Endothelial cell (in vitro differentiated cells): ENCODE measurements at regions not wholly inside any gene's neighbourhood (a gene's known extent, or its start where the extent isn't known, plus 50 kb on each side); places are given as distances from the start of the nearest gene placed in this dataset.

ENCODE experiments used
- DNase-seq: peaks from one replicate; pipeline ENCODE4 v3.0.0; 2021; ENCODE audit warnings: low spot score
- H3K27ac Mint-ChIP-seq: one replicate; pipeline ENCODE4 v1.8.0; 2021; ENCODE audit warnings: mixed read lengths, inconsistent platforms; ENCODE audit not compliant: unreplicated experiment
- H3K27me3 Mint-ChIP-seq: one replicate; pipeline ENCODE4 v1.8.0; 2021; ENCODE audit warnings: mild to moderate bottlenecking, moderate library complexity, mixed read lengths, inconsistent platforms; ENCODE audit not compliant: unreplicated experiment
- H3K36me3 Mint-ChIP-seq: one replicate; pipeline ENCODE4 v1.8.0; 2021; ENCODE audit warnings: mild to moderate bottlenecking, low read depth, mixed read lengths, inconsistent platforms; ENCODE audit not compliant: unreplicated experiment
- H3K4me1 Mint-ChIP-seq: one replicate; pipeline ENCODE4 v1.8.0; 2021; ENCODE audit warnings: mild to moderate bottlenecking, mixed read lengths, inconsistent platforms; ENCODE audit not compliant: unreplicated experiment
- H3K4me3 Mint-ChIP-seq: one replicate; pipeline ENCODE4 v1.8.0; 2021; ENCODE audit warnings: mild to moderate bottlenecking, mixed read lengths, inconsistent platforms; ENCODE audit not compliant: unreplicated experiment
- H3K9me3 Mint-ChIP-seq: one replicate; pipeline ENCODE4 v1.8.0; 2021; ENCODE audit warnings: mixed read lengths, inconsistent platforms; ENCODE audit not compliant: unreplicated experiment
- CTCF ChIP-seq: fragments of 200-600 bp; sonication (generic); IDR thresholded peaks from one replicate; pipeline ENCODE4 v1.5.0; 2021; ENCODE audit warnings: antibody characterized with exemption; ENCODE audit not compliant: unreplicated experiment

DNA sequence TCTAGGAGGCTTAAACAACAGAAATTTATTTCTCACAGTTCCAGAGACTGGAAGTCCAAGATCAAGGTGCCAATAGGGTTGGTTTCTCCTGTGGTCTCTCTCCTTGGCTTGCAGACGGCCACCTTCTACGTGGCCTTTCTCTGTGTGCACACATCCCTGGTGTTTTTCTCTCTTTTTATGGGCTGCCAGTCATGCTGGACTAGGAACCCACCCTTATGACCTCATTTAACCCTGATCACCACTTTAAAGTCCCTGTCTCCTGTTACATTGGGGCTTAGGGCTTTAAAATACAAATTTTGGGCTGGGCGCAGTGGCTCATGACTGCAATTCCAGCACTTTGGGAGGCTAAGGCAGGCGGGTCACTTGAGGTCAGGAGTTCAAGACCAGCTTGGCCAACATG is 157.1 kb downstream of the TLE1 start:
- Mint-ChIP-seq H3K4me1 (peaks cover 8% of the 10 kb centered on the region), H3K4me3 (no peak overlapping the region), H3K27ac (no peak overlapping the region), H3K9me3 (no peaks in the 10 kb centered on the region), H3K27me3 (no peaks in the 10 kb centered on the region), H3K36me3 (no peaks in the 10 kb centered on the region)
- DNase-seq: no peak
- TF ChIP-seq CTCF: no peak

DNA sequence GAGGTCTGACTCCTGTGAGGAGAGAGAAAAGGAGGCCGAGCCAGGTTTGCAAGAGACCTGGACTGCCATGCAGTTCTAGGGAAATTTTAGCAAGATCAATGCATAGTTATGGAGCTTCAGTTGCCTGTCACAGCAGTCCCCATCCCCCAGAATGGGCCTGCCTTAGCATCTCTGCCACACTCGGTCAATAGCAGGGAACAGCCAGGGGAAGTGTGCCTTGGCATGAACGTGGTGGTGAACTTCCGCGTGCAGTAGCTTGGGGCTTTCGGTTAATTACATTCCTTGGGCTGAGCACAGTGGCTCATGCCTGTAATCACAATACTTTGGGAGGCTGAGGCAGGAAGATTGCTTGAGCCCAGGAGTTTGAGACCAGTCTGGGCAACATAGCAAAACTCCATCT is 157.8 kb downstream of the TLE1 start:
- no peaks in the 10 kb centered on the region for H3K36me3 Mint-ChIP-seq
- no peak for DNase-seq
- H3K27me3 Mint-ChIP-seq: no peaks in the 10 kb centered on the region
- no peaks in the 10 kb centered on the region for H3K9me3 Mint-ChIP-seq
- H3K4me1 Mint-ChIP-seq: peaks cover 8% of the 10 kb centered on the region
- H3K27ac Mint-ChIP-seq: no peak overlapping the region
- H3K4me3 Mint-ChIP-seq: no peak overlapping the region
- TF ChIP-seq CTCF: no peak

- no peak for TF ChIP-seq CTCF
- Mint-ChIP-seq H3K27me3 (no peaks in the 10 kb centered on the region), H3K4me1 (peaks cover 8% of the 10 kb centered on the region), H3K4me3 (no peak overlapping the region), H3K36me3 (no peaks in the 10 kb centered on the region), H3K9me3 (no peaks in the 10 kb centered on the region), H3K27ac (no peak overlapping the region)
- DNase-seq: no peak
These were observed 158.5 kb downstream of the TLE1 start for GRCh38 chr9:81530846-81531245.

GRCh38 chr9:81530310-81530810 is 159.0 kb downstream of the TLE1 start:
- H3K4me3 Mint-ChIP-seq: no peak overlapping the region
- no peak for TF ChIP-seq CTCF
- H3K27me3 Mint-ChIP-seq: no peaks in the 10 kb centered on the region
- no peak overlapping the region for H3K27ac Mint-ChIP-seq
- H3K9me3 Mint-ChIP-seq: no peaks in the 10 kb centered on the region
- no peaks in the 10 kb centered on the region for H3K36me3 Mint-ChIP-seq
- DNase-seq: no peak
- peaks cover 8% of the 10 kb centered on the region for H3K4me1 Mint-ChIP-seq

DNA sequence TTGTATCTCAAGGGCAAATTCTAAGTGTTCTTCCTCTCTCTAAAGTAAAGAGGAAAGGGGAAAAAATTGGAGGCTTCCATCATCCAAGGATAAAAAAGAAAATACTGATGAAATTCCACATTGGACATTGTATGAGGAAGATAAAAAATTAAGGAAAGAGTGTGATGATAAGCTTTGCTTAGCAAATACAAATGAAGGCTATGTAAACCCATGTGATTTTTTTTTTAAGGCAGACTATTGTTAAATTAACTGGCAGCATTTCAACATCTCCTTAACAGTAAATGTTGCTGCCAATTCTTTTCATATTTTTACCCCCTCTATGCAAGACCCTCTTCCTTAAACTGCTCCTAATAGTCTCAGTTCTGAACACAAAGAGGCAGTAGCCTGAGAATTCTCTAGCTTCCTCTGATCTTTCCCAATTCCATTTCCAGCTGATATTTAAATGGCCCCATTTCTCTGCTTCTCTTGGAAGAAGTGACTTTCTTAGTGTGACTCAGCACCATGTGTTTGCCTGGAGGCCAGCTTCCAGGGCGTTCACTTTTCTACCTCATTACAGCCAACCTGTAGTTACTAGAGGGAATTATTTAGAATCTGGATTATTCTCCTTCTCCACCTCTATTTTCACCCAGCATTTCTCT is 159.7 kb downstream of the TLE1 start:
- Mint-ChIP-seq H3K27me3 (no peaks in the 10 kb centered on the region), H3K4me3 (no peak overlapping the region), H3K27ac (no peak overlapping the region), H3K9me3 (no peaks in the 10 kb centered on the region), H3K4me1 (peaks cover 8% of the 10 kb centered on the region), H3K36me3 (no peaks in the 10 kb centered on the region)
- TF ChIP-seq CTCF: no peak
- DNase-seq: no peak
